Mammary epithelial cell (primary cell): ENCODE measurements at regions not wholly inside any gene's neighbourhood (a gene's known extent, or its start where the extent isn't known, plus 50 kb on each side); places are given as distances from the start of the nearest gene placed in this dataset.

Experiments used
- CTCF ChIP-seq, 2 donors: IDR thresholded peaks in 1 of 2; conservative IDR thresholded peaks in 1 of 2; 2 replicates each; pipeline ENCODE4 v1.5.1; 2011 to 2012; ENCODE audit warnings: inconsistent platforms in 2 of 2, low read length in 2 of 2, mild to moderate bottlenecking in 2 of 2, control low read depth in 1 of 2, low read depth in 1 of 2; ENCODE audit not compliant: insufficient read depth in 1 of 2; ENCODE audit errors: extremely low read depth in 1 of 2
- EZH2 ChIP-seq: IDR thresholded peaks from 2 replicates; pipeline ENCODE4 v1.6.1; 2012; ENCODE audit warnings: low read length, inconsistent platforms, borderline replicate concordance

DNA sequence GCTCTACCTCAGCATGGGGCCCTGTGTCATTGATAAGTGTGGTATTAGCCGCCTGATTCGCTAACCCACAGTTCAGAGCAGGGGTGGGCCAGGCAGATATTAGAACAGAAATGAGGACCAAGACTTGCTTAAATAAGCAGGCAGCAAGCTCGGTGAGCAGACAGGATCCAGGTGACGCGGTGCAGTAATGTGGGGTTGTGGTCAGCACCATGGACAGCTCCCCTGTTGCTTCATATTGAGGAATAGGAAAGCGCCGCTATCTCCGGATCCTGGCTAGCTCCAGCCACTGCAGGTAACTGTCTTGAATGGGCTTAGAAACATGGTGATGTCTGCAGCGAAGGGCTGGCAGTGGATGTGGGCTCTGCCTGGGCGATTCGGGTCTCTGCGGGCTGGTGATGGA is 51.3 kb upstream of the GPR26 start:
- TF ChIP-seq EZH2, result no peak
- no peak for TF ChIP-seq CTCF (conservative IDR thresholded peaks at IDR 0.05 in 1 of 2, IDR thresholded peaks at IDR 0.05 in 1 of 2; ENCODE audit: extremely low read depth in 1 of 2, insufficient read depth in 1 of 2, low read depth in 1 of 2, low read length in 2 of 2)
